ENCODE measurements at regions not wholly inside any gene's neighbourhood (a gene's known extent, or its start where the extent isn't known, plus 50 kb on each side); places are given as distances from the start of the nearest gene placed in this dataset.

GRCh38 chr3:94616833-94617232 is 554.0 kb downstream of the NSUN3 start:
- intact Hi-C loops (cut with DNase I; ENCODE audit: low total_unique reads) = no loop called here
- no peaks in the 10 kb centered on the region for H3K36me3 ChIP-seq
- TF ChIP-seq, protein P1, sequence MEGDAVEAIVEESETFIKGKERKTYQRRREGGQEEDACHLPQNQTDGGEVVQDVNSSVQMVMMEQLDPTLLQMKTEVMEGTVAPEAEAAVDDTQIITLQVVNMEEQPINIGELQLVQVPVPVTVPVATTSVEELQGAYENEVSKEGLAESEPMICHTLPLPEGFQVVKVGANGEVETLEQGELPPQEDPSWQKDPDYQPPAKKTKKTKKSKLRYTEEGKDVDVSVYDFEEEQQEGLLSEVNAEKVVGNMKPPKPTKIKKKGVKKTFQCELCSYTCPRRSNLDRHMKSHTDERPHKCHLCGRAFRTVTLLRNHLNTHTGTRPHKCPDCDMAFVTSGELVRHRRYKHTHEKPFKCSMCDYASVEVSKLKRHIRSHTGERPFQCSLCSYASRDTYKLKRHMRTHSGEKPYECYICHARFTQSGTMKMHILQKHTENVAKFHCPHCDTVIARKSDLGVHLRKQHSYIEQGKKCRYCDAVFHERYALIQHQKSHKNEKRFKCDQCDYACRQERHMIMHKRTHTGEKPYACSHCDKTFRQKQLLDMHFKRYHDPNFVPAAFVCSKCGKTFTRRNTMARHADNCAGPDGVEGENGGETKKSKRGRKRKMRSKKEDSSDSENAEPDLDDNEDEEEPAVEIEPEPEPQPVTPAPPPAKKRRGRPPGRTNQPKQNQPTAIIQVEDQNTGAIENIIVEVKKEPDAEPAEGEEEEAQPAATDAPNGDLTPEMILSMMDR (IDR thresholded peaks at IDR 0.05) = no peak
- no peak for TF ChIP-seq POLR2A (IDR thresholded peaks at IDR 0.05)
- H3K4me1 ChIP-seq = no peaks in the 10 kb centered on the region
- H3K27ac ChIP-seq = no peak overlapping the region
- H3K4me3 ChIP-seq = no peak overlapping the region
- DNase-seq = no peak
- H3K27me3 ChIP-seq = no peaks in the 10 kb centered on the region
- no peaks in the 10 kb centered on the region for H3K9me3 ChIP-seq

GRCh38 chr3:94617312-94617711 is 554.5 kb downstream of the NSUN3 start:
- no peak for DNase-seq
- H3K36me3 ChIP-seq = no peaks in the 10 kb centered on the region
- intact Hi-C loops (cut with DNase I; ENCODE audit: low total_unique reads) = no loop called here
- H3K27ac ChIP-seq = no peak overlapping the region
- no peaks in the 10 kb centered on the region for H3K4me1 ChIP-seq
- TF ChIP-seq POLR2A (IDR thresholded peaks at IDR 0.05) = no peak
- TF ChIP-seq, protein P1 (IDR thresholded peaks at IDR 0.05) = no peak
- no peaks in the 10 kb centered on the region for H3K27me3 ChIP-seq
- H3K4me3 ChIP-seq = no peak overlapping the region
- H3K9me3 ChIP-seq = no peaks in the 10 kb centered on the region

DNA sequence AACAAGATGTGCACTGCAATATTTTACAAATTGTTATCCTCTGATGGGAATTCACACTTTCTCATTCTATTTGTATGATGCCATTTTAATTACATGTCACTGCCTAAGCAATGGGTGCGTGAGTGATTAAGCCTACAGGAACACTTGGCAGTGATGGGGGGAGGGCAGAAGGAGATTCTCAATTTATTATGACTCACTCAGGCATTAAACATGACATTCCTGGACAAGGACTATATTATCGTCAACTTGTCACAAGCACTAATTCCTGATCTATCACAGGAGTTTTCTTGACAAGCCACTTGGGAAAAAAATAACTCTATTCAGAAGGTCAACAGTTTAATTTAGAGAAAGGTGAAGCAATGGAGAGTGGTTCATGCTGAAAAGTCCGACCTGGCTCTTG is 556.8 kb downstream of the NSUN3 start:
- Histone ChIP-seq H3K4me1 (no peaks in the 10 kb centered on the region), H3K36me3 (no peaks in the 10 kb centered on the region), H3K9me3 (no peaks in the 10 kb centered on the region), H3K27ac (no peak overlapping the region), H3K27me3 (no peaks in the 10 kb centered on the region), H3K4me3 (no peak overlapping the region)
- no peak for DNase-seq
- TF ChIP-seq, protein P1 (IDR thresholded peaks at IDR 0.05) = no peak
- no peak for TF ChIP-seq POLR2A (IDR thresholded peaks at IDR 0.05)
- intact Hi-C loops (cut with DNase I; ENCODE audit: low total_unique reads) = no loop called here

DNA sequence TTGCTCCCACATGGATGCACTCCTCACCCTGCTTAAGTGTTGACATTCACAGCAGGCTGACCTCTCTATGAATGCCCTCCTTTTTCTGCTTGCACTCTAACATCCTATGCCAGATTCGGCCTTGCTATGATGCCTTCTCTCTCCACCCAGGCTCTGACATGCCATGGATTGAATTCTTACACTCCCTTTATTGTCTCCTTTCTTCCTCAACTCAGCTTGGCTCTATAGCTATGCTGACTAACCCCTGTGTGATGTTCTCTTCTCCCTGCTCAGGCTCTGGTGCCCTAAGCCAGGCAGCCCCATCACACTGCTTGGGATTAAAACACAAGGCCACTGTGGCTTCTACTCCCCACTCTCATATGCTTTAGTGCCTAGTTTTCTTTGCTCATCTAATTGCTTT is 563.7 kb downstream of the NSUN3 start:
- H3K27me3 ChIP-seq = no peaks in the 10 kb centered on the region
- DNase-seq = no peak
- no peaks in the 10 kb centered on the region for H3K9me3 ChIP-seq
- no peaks in the 10 kb centered on the region for H3K36me3 ChIP-seq
- H3K4me1 ChIP-seq = no peaks in the 10 kb centered on the region
- no peak overlapping the region for H3K27ac ChIP-seq
- intact Hi-C loops (cut with DNase I; ENCODE audit: low total_unique reads) = no loop called here
- no peak overlapping the region for H3K4me3 ChIP-seq
- TF ChIP-seq, protein P1 (IDR thresholded peaks at IDR 0.05) = no peak
- no peak for TF ChIP-seq POLR2A (IDR thresholded peaks at IDR 0.05)

- Histone ChIP-seq H3K27ac (no peak overlapping the region), H3K4me3 (no peak overlapping the region), H3K4me1 (no peaks in the 10 kb centered on the region), H3K9me3 (no peaks in the 10 kb centered on the region), H3K27me3 (no peaks in the 10 kb centered on the region), H3K36me3 (no peaks in the 10 kb centered on the region)
- intact Hi-C loops (cut with DNase I; ENCODE audit: low total_unique reads) = no loop called here
- TF ChIP-seq POLR2A (IDR thresholded peaks at IDR 0.05) = no peak
- TF ChIP-seq, protein P1 (IDR thresholded peaks at IDR 0.05) = no peak
- DNase-seq = no peak
Measured at GRCh38 chr3:94627689-94628088, 564.8 kb downstream of the NSUN3 start.
